Astrocyte of the hippocampus (primary cell): ENCODE measurements at regions not wholly inside any gene's neighbourhood (a gene's known extent, or its start where the extent isn't known, plus 50 kb on each side); places are given as distances from the start of the nearest gene placed in this dataset.

Experiments used
- DNase-seq: peaks from one replicate; pipeline ENCODE4 v3.0.0; 2011; ENCODE audit warnings: low read depth, low spot score

GRCh38 chr6:127641905-127642304 is 64.9 kb downstream of the C6orf58 start:
- peak; percentile 50 for DNase-seq
